C4-2B (cell line): ENCODE measurements at regions not wholly inside any gene's neighbourhood (a gene's known extent, or its start where the extent isn't known, plus 50 kb on each side); places are given as distances from the start of the nearest gene placed in this dataset.

Source experiments
- ZFX ChIP-seq: fragments of 450-650 bp; IDR thresholded peaks from 2 replicates; pipeline ENCODE4 v1.6.1; 2017
- TF ChIP-seq, protein P1 (sequence below): fragments of 450-650 bp; conservative IDR thresholded peaks from 2 replicates; pipeline ENCODE4 v1.5.1; 2017; ENCODE audit warnings: mild to moderate bottlenecking

GRCh38 chr16:6549415-6549814 lies 783.2 kb upstream of the RBFOX1 start:
- TF ChIP-seq, protein P1, sequence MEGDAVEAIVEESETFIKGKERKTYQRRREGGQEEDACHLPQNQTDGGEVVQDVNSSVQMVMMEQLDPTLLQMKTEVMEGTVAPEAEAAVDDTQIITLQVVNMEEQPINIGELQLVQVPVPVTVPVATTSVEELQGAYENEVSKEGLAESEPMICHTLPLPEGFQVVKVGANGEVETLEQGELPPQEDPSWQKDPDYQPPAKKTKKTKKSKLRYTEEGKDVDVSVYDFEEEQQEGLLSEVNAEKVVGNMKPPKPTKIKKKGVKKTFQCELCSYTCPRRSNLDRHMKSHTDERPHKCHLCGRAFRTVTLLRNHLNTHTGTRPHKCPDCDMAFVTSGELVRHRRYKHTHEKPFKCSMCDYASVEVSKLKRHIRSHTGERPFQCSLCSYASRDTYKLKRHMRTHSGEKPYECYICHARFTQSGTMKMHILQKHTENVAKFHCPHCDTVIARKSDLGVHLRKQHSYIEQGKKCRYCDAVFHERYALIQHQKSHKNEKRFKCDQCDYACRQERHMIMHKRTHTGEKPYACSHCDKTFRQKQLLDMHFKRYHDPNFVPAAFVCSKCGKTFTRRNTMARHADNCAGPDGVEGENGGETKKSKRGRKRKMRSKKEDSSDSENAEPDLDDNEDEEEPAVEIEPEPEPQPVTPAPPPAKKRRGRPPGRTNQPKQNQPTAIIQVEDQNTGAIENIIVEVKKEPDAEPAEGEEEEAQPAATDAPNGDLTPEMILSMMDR = no peak
- TF ChIP-seq ZFX = no peak
